GM19324 (cell line): ENCODE measurements at regions not wholly inside any gene's neighbourhood (a gene's known extent, or its start where the extent isn't known, plus 50 kb on each side); places are given as distances from the start of the nearest gene placed in this dataset.
"Not testable (repeated sequence)": the region's sequence is repeated elsewhere in the genome, so short reads cannot be mapped to it uniquely, and the experiment has no call there.

ENCODE experiments used
- ATAC-seq: cut with Tn5 transposase; IDR thresholded peaks from one replicate; pipeline ENCODE4 v1.9.1; 2021; ENCODE audit warnings: mild to moderate bottlenecking, moderate library complexity; ENCODE audit not compliant: unreplicated experiment, low FRiP score

DNA sequence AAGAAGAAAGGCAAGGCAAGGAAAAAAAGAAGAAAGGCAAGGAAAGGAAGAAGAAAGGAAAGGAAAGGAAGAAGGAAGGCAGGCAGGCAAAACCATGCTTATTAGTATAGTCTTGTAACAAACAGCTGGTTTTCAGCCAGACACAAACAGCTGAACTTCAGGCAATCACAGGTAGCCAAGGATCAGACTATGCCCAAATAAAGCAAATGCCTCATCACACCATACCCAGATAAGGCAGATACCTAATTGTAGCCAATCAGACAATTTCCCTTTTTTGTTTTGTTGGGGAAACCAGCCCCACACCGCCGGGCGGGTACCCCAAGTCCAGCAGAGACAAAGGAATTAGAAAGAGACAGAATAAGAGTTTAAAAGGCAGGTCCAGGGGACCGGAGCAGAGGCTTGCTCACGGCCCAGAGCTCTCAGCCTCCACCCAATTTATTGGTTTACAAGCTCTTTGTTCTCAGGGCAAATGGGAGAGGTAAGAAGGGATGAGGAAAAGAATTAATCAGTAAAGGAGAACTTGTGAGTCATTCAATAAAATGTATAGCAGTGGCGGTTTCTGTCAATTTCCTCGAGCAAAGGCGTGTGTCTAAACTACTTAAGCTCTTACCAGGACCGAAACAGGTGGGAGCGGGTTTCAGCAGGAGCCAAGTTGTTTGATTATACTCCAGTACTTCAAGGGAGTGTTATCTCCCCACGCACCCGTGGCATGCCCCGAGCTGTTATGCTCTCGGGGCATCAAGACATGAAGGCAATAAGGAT lies 886.8 kb downstream of the KCNT2 start:
- ATAC-seq = no peak

DNA sequence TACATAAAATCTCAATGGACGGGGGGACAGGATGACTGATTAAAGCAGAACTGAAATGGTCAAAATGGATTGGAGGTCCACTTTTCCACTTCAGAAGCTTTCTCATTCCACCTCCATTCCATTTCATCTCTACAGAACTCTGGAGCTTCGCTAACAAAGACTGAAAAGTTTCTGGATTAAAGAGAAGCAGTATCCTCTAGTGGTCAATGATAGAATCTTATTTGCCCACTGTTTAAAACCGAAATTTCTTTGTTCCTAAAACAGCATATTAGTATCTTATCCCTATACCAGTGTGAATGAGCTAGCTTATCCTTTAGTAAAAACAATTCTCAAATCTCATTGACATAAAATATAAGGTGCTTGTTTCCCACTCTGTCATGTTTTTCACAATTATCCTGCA lies 890.6 kb downstream of the KCNT2 start:
- no peak for ATAC-seq

DNA sequence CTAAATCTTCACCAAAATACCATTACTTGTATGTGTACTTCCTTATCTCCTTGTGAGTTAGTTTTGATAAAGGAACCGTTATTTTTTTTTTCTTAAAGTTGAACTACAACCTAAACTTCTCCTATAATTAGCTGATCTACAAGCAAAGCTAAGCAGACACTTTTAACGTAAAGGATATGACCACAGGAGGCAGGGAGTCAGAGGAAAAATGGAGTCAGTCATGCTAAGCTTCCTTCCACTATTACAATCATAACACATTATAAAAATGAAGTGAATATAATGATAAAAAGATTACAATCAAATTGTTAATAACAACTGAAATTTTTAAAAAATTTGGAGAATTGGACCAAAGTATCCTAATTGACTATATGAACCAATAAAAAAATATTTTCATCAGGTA lies 892.6 kb downstream of the KCNT2 start:
- no peak for ATAC-seq

DNA sequence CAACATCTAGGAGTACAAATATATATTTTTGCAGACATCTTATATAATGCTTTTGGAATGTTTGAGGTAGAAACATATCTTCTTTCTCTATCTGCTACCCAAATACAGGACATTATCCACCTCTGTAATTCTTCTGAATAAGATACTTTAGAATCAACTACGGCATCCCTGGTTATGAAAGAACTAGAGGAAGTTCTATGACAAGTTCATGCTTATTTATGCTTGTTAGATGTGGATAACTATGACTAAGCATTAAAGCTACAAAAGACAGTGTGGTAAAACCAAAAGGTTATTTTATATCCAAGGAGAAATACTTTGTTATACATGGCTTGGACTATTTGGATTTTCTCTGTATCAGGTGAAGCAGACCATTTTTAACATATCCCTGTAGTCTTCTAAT lies 894.0 kb downstream of the KCNT2 start:
- ATAC-seq = no peak

DNA sequence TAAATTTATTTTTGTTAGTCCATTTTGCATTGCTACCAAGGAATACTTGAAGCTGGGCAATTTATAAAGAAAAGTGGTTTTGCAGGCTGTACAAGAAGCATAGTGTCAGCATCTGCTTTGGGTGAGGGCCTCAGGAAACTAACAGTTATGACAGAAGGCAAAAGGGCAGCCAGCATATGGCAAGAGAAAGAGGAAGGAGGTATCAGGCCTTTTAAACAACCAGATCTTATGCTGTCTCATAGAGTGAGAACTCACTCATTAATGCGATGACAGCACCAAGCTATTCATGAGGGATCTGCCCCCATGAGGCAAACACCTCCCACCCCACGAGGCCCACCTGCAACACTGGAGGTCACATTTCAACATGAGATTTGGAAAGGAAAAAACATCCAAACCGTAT lies 898.4 kb downstream of the KCNT2 start:
- no peak for ATAC-seq

DNA sequence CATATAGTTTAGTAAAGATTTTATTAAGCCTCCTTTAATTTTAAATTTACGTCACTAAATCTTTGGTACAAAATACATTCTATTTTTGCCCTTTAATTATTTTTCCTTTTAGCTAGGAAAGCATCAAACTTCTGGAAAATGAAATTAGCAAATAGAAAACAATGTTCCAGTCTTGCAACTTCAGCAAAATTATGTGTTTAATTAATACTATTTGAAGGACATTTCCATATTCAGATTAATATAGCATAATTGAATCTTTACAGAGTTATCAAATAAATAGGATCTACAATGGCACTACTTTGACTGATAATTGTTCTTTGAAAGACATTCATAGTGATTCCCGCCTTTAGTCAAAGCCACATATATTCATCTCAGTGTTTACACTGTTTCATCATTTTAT lies 904.2 kb downstream of the KCNT2 start:
- ATAC-seq = no peak

DNA sequence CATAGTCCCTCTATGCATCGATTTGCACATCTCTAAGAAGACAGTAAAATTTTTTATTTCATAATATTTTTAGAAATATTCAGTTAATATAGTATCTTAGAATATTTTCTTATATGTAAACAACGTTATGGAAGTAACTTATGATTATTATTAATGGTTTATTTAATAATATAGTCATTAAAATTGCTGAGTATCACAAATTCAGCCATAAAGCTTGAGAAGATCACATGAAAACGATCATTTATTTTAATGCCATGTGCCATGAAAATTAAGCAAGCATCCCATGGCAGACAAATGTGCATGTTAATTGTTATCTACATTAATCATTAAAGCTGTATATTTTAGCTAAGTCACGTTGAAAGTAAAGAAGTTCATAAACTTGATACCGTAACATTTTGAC lies 907.1 kb downstream of the KCNT2 start:
- ATAC-seq = no peak

DNA sequence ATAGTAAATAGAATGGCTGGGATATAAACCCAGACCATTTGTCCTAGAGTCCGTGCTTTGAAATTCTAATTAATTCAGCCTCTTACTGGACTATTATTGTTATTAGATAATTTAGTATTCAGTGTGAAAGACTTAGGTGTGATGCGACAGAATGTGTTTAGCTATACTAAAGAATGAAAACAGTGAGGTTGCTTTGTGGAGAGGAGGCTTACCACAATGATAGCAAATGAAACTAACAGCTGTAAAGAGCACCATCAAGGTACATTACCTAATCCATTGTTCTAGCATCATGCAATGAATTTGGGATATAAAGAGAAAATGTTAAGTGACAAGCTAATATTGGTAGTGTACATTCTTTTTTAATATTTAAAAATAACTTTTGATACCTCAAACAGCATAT lies 911.1 kb downstream of the KCNT2 start:
- no peak for ATAC-seq

DNA sequence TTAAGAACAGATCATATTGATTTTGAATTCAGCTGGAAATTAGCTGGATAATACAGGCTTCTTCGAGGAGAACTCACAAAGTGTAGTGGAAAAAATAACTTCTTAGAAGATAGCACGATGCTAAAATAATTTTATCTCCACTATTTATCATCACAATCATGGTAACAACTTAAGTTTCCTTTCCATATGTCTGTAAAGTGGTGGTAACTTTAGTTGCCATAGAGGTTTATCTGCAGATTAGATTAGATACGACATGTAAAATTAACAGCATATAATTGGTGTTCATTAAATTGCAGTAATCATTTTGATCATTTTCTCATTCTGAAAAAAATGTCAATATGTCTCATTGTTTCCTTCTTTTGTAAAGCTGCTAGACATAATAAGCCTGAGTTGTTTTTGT lies 921.5 kb downstream of the KCNT2 start:
- ATAC-seq = no peak

DNA sequence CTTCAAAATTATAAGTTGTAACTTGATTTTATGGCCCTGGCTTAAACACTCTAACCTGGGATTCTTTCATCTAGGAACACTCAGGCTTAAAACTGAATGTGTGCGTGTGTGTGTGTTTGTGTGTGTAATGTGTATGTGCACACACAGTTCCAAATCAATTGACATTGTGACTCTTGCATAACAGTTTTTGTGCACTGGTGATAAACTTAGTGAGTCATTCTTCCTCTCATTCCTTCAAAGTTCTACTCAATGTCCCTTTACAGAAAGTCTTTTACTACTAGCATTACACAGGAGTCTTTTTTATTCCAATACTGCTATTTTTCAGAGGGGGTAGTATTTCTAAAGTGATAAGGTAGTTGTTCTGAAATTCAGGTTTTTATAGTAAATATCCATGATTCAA lies 943.6 kb downstream of the KCNT2 start:
- no peak for ATAC-seq

DNA sequence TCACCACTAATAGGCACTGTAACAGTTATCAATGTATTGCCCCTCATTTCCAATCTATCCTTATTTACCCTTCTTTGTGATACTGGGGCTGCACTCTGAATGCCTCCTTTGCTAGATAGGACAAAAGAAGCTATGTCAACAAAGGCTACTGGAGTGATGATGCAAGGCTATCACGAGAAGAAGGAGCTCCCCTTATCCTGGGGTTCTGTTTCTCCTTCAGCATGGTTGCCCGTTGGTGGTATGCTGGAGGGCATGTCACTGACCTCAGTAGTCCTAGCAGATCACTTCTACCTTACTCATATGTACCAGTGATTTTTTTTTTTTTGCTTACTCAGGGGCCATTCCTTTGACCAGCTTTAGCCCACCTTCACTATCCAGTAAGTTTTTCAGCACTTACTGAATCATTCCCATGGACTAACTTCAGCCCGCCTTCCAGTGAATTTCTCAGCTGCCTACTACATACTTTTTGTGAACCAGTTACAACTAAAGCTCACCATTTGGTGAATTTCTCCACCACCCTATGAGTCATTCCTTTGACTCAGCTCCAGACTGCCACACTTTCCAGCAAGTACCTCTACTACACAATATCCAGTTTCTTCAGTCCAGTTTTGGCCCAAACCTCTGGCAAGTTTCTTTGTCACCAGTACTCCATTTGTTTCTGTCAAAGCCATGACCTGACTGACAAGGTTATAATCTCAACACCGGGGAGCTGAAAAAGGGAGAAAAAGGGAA lies 944.5 kb downstream of the KCNT2 start:
- ATAC-seq = no peak

DNA sequence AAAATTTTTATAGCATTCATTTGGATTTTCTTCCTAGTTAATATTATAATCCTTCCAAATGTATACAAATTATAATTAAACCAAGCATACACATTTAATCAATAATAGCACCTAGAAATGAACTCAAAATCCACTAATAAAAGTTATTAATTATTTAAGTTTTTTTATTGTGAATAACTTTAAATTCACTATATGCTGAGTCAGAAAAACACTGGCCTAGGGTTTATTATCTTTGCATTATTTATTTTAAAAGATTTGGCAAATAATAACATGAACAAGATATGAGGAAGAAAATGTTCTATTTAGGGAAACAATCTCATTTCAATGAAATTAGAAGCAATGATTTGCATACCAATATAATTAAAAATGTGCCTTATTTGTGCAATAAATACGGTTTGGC lies 951.5 kb downstream of the KCNT2 start:
- no peak for ATAC-seq

DNA sequence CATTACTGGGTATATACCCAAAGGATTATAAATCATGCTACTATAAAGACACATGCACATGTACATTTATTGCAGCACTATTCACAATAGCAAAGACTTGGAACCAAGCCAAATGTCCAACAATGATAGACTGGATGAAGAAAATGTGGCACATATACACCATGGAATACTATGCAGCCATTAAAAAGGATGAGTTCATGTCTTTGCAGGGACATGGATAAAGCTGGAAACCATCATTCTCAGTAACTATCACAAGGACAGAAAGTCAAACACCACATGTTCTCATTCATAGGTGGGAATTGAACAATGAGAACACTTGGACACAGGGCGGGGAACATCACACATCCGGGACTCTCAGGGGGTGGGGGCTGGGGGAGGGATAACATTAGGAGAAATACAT lies 959.4 kb downstream of the KCNT2 start:
- ATAC-seq = not testable (repeated sequence)

DNA sequence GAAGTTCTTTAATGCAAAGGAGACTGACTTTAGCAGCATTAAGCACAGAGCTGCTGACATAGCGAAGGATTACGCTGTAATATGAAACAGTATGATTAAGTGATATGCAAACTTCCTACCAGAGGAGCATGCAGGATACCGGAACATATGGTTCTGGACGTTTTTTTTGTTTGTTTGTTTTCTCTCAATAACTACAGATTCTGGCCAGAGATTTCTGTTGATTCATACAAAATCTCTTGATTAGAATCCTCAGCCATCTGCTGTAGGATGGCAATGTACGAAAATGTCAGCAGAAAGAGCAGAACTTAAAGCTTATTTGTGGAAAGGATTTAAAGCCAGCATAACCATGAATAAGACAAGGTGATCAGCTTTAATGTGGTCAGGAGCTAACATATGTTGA lies 970.7 kb downstream of the KCNT2 start:
- no peak for ATAC-seq

DNA sequence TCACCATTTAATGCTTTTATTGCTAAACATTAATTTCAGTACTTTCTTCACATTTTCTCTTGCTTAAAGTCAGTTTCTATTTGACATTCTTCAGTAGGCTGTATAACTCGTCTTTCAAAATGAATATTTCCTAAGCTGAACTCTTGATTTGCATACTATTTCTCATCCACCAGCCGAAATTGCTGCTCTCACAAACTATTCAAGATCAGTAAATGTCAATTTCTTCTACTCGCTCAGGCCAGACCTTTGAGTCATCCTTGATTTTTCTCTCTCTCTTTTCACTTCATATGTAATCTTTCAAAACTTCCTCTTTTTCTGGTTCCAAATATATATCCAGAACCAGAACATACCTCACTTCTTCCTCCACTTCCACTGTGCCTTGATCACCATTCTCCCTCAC lies 990.0 kb downstream of the KCNT2 start:
- no peak for ATAC-seq

DNA sequence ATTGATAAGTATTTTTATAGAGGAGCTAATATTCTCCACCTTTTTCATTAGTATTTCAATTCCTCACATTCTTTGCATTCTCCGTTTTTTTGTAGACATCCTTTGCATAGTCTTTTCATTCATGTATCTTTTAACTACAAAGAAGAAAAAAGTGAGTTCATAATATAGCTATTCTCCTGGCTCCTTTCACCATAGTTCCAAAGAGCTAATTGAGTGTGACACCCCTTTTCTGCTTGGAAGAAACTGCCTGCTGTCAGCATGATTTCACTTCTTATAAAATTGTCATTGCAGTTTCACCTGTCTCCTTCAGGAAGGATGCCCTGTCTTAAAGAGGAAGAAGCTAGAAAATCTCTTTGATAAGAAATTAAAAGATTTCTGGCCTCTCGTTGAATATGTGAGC lies 991.1 kb downstream of the KCNT2 start:
- no peak for ATAC-seq

DNA sequence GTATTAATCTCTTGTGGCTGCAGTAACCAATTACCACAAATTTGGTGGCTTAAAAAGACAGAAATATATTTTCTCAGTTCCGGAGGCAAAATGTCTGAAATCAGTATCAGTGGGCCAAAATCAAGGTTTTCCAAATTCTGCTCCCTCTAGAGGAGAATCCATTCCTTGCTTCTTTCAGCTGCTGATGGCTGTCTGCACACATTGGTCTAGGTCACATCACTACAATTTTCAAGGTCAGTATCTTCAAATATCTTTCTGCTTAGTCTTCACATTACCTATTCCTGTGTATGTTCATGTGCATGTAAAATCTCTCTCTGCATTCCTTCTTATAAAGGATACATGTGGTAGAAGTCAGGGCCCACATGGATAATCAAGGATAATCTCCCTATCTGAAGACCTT lies 999.4 kb downstream of the KCNT2 start:
- ATAC-seq = no peak

DNA sequence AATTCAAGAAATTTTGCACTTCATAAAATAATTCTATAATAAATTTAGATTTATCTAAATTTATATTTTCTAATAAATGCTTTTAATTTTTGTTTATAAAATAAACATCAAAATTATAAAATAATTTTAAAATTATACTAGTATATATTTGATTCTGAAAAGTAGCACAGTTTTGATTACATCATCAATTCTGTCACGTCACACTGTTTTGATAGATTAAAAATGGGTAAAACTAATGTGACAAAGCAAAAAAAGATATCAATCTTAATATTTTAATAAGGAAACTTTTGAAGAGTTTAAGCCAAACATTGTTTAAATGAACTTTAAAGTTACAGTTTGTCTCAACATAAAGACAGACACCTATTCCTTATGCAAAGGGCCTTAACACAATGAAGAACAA lies 1001.8 kb downstream of the KCNT2 start:
- no peak for ATAC-seq

DNA sequence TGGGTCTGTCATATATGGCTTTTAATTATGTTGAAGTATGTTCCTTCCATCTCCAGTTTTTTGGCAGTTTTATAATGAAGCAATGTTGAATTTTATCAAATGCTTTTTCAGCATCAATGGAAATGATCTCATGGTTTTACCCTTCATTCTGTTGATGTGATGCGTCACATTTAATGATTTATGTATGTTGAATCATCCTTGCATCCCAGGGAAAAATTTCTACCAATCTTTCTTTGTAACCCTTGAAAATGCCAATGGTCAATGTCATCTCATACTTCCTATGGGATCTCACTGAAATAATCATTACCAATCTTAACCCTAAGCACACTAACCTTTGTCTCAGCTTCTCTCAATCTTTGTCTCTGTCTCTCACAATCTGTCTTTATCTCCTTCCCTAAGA lies 1004.0 kb downstream of the KCNT2 start:
- no peak for ATAC-seq

DNA sequence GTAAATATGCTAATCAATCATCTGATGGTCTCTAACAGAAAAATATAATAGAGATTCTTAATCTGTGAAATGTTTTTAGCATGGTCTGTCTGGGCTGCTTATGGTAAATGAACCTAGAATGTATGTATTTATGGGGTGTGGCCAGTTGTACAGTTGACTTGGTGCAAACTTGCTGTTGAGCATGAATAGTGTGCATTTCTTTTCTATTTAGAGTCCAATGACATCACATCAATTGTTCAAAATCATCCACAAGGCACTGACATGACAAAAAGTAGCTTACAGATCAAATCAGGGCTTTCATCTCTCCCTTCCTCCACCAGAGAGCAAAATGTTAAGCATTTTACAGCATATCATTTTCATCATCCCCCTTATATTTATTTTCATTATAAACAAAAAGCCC lies 1010.3 kb downstream of the KCNT2 start:
- no peak for ATAC-seq

DNA sequence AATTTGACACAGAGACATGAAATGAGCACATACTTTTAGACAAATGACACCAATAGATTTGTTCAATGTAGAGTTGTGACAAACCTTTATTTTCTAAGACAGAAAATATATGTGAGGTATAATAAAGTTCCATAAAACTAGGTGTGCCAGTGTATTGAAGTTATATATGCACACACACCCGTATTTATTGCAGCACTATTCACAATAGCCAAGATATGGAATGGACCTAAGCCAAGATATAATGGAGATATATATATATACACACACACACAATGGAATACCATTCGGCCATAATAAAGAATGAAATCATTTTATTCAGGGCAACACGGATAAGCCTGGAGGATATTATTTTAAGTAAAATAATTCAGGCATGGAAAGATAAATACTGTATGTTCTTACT lies 1013.5 kb downstream of the KCNT2 start:
- ATAC-seq = no peak

DNA sequence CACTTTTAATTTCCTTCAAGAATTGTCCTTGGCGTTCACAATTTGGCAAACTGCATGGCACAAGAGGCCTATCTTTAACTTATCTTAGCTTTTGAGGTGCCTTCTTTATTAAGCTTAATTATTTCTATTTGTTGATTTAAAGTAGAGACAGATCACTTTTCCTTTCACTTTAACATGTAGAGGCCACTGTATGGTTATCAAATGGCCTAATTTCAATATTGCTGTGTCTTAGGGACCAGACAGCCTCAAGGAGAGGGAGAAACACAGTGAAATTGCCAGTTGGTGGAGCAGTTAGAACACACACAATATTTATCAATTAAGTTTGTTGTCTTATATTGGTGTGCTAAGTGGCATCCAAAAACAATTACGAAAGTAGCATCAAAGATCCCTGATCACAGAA lies 1013.9 kb downstream of the KCNT2 start:
- no peak for ATAC-seq
